ENCODE measurements at regions not wholly inside any gene's neighbourhood (a gene's known extent, or its start where the extent isn't known, plus 50 kb on each side); places are given as distances from the start of the nearest gene placed in this dataset.
"Not testable (repeated sequence)": the region's sequence is repeated elsewhere in the genome, so short reads cannot be mapped to it uniquely, and the experiment has no call there.

GRCh38 chr10:20380401-20380800 is 516.7 kb downstream of the NEBL start:
- no peak for TF ChIP-seq CTCF (IDR thresholded peaks at IDR 0.05; ENCODE audit: low read depth, low read length)
- Histone ChIP-seq H3K4me1 (peaks cover 13% of the 10 kb centered on the region), H3K9me3 (no peaks in the 10 kb centered on the region; the same call in none of the 2 replicates)

DNA sequence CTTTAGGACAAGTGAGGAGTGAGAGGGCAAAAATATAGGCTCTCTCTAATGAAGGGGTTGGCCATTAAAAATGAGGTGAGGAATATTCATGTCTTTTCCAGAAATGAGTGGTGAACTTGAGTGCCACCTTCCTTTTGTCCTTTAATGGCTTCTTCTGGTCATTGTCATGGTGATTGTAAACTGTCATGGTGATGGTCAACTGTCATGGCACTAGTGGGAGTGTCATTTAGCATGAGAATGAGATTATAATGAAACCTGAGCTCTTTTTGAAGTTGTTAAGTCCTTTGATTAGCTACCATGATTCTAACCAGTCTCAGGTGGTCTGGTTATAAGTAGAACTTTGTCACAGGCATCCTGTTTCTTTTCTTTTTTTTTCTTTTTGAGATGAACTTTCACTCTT is 524.4 kb downstream of the NEBL start:
- Histone ChIP-seq H3K9me3 (no peaks in the 10 kb centered on the region), H3K4me3 (ENCODE audit: low read depth, low read length) (no peak overlapping the region), H3K4me1 (no peaks in the 10 kb centered on the region), H3K27me3 (no peaks in the 10 kb centered on the region), H3K36me3 (no peaks in the 10 kb centered on the region)
- TF ChIP-seq CTCF (IDR thresholded peaks at IDR 0.05; ENCODE audit: low read depth, low read length), result no peak
- DNase-seq, result no peak

More at GRCh38 chr10:20380401-20380800, 516.7 kb downstream of the NEBL start:
- Histone ChIP-seq H3K27me3 (no peaks in the 10 kb centered on the region), H3K4me3 (ENCODE audit: low read depth, low read length) (no peak overlapping the region), H3K36me3 (no peaks in the 10 kb centered on the region)
- no peak for DNase-seq

- DNase-seq; H3K4me3 ChIP-seq (ENCODE audit: low read depth, low read length); H3K27me3 ChIP-seq; H3K36me3 ChIP-seq; H3K9me3 ChIP-seq; H3K4me1 ChIP-seq: not testable (repeated sequence)
Measured at GRCh38 chr10:20370977-20371533, 526.1 kb downstream of the NEBL start.

DNA sequence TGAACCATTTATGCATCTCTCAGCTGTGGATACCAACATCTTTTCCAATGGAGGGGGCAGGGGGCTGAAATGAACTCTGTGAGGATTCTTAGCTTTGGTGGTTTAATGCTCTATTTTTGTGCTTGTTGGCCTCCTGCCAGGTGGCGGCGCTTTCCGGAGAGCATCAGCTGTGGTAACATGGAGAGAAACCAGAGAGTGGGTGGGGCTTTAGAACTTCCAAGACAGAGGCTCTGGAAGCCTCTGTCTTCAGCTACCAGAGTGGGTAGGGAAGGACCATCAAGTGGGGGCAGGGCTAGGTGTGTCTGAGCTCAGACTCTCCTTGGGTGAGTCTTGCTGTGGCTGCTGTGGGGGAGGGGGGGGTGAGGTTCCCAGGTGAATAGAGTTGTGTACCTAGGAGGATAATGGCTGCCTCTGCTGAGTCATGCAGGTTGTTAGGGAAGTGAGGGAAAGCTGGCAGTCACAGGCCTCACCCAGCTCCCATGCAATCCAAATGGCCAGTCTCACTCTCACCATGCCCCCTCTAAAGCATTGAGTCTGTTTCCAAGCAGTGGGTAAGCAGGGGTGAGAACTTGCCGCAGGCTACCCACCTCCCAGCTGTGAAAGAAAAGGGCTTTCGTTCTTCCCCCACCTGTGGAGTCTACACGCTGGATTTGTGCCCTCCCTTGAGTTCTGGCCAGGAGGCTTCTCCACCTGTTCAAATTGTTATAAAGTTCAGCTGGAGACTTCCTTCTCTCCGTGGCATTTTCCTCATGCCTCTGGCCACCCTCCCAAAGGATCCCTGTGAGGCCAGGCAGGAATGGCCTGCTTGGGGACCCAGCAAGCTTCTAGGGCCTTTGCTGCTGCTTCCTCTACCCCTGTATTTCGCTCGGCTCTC is 527.0 kb downstream of the NEBL start:
- no peak for DNase-seq
- Histone ChIP-seq H3K9me3 (no peaks in the 10 kb centered on the region), H3K36me3 (no peaks in the 10 kb centered on the region), H3K4me3 (ENCODE audit: low read depth, low read length) (no peak overlapping the region), H3K4me1 (no peaks in the 10 kb centered on the region), H3K27me3 (no peaks in the 10 kb centered on the region)
- TF ChIP-seq CTCF (IDR thresholded peaks at IDR 0.05; ENCODE audit: low read depth, low read length), result no peak

GRCh38 chr10:20363684-20364083 is 533.4 kb downstream of the NEBL start:
- no peaks in the 10 kb centered on the region for H3K9me3 ChIP-seq
- no peaks in the 10 kb centered on the region for H3K36me3 ChIP-seq
- no peak for DNase-seq
- TF ChIP-seq CTCF (IDR thresholded peaks at IDR 0.05; ENCODE audit: low read depth, low read length), result no peak
- H3K4me3 ChIP-seq (ENCODE audit: low read depth, low read length), result no peak overlapping the region
- no peaks in the 10 kb centered on the region for H3K27me3 ChIP-seq
- no peaks in the 10 kb centered on the region for H3K4me1 ChIP-seq

DNA sequence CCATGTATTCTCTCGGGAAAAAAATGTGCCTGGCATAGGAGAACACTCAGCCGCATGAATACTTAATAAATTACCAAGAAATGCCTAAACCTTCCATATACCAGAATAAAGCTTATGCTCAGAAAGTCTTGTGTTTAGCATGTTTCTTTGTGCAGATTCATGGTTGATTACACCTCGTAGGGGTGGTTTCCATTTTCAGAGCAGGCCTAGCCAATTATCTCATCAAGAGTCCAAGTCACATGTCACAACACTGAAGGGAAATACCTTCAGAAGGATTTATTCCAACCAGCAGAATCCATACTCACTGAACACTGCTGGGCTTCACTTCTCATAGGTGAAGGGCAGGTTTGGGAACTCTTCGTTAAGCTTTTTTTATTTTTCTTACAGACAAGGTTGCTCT is 539.7 kb downstream of the PLXDC2 start:
- H3K36me3 ChIP-seq, result no peaks in the 10 kb centered on the region
- H3K4me3 ChIP-seq (ENCODE audit: low read depth, low read length), result no peak overlapping the region
- no peaks in the 10 kb centered on the region for H3K4me1 ChIP-seq
- H3K27me3 ChIP-seq, result no peaks in the 10 kb centered on the region
- TF ChIP-seq CTCF (IDR thresholded peaks at IDR 0.05; ENCODE audit: low read depth, low read length), result no peak
- no peak for DNase-seq
- H3K9me3 ChIP-seq, result no peaks in the 10 kb centered on the region

Data from BE2C (cell line).